K562 (cell line): ENCODE measurements at regions not wholly inside any gene's neighbourhood (a gene's known extent, or its start where the extent isn't known, plus 50 kb on each side); places are given as distances from the start of the nearest gene placed in this dataset.

Source experiments
- ATAC-seq: fragments of 200-7000 bp; cut with Tn5 transposase; 3 replicates; pipeline ENCODE4 v1.9.1; 2020; ENCODE audit warnings: moderate library complexity
- BruUV-seq: library from RNA; stranded (reverse); fragments of 400-500 nt; replicated peaks from 2 replicates; lab custom pipeline; 2021; lab: Mats Ljungman, UMichigan
- CTCF ChIA-PET: fragments of 300-600 bp; formaldehyde crosslinking; extraction: SDS; loops from one replicate; lab custom pipeline; 2021; ENCODE audit warnings: low intra/inter-chr PET ratio; lab: Yijun Ruan, JAX
- POLR2A ChIA-PET: fragments of 300-600, 350-650 bp; sonication (Branson Sonifier 250); formaldehyde crosslinking; extraction: SDS; loops from one replicate; lab custom pipeline; 2021; ENCODE audit warnings: antibody characterized with exemption, inconsistent platforms; lab: Yijun Ruan, JAX
- DNase-seq, 4 experiments: peaks; one replicate each; pipeline versions ENCODE4 v3.0.0 to v3.0.0-alpha.2; 2011 to 2018; ENCODE audit warnings: low spot score in 3 of 4, mixed read lengths in 3 of 4; ENCODE audit errors: extremely low read depth in 1 of 4
- FAIRE-seq: peaks from 2 replicates; lab custom pipeline; 2011; peaks lifted over from hg19 to GRCh38; lab: Jason Lieb, UNC
- H2AFZ ChIP-seq: 2 replicates; pipeline ENCODE4 v1.6.0; 2011; ENCODE audit warnings: low read depth, low read length, control low read depth, inconsistent platforms
- H3K27ac ChIP-seq: fragments of 200-600 bp; 3 replicates; pipeline ENCODE4 v1.8.0; 2011; ENCODE audit warnings: low read depth, mild to moderate bottlenecking, control low read depth, inconsistent platforms, low read length, moderate library complexity, mixed read lengths; ENCODE audit errors: extremely low read depth
- H3K27me3 ChIP-seq, 2 experiments: fragments of 300-600 bp in 1 of 2; 2 replicates in 1 of 2; 3 replicates in 1 of 2; pipeline versions ENCODE4 v1.6.0 to v1.8.0; 2011; ENCODE audit warnings: inconsistent platforms in 2 of 2, low read length in 2 of 2, mild to moderate bottlenecking in 1 of 2, mixed read lengths in 1 of 2, moderate library complexity in 1 of 2; ENCODE audit not compliant: control insufficient read depth in 2 of 2, insufficient read depth in 2 of 2
- H3K36me3 ChIP-seq: fragments of 300-600 bp; 3 replicates; pipeline ENCODE4 v1.8.0; 2011; ENCODE audit warnings: mild to moderate bottlenecking, low read length, inconsistent platforms; ENCODE audit not compliant: control insufficient read depth, insufficient read depth
- H3K4me1 ChIP-seq, 2 experiments: fragments of 200-600 bp in 1 of 2; replicated peaks in 1 of 2; 2 replicates in 1 of 2; 3 replicates in 1 of 2; pipeline versions ENCODE4 v1.5.1 to v1.8.0; 2011; ENCODE audit warnings: inconsistent platforms in 2 of 2, low read length in 2 of 2, mild to moderate bottlenecking in 1 of 2, mixed read lengths in 1 of 2, moderate library complexity in 1 of 2; ENCODE audit not compliant: control insufficient read depth in 2 of 2, insufficient read depth in 2 of 2
- H3K4me2 ChIP-seq: 2 replicates; pipeline ENCODE4 v1.6.1; 2011; ENCODE audit warnings: low read length, control low read depth, inconsistent platforms, mixed read lengths; ENCODE audit not compliant: insufficient read depth
- H3K4me3 ChIP-seq: fragments of 200-600 bp; sonication (generic), shearing (Covaris generic); 2 replicates; pipeline ENCODE4 v1.5.1; 2016; ENCODE audit warnings: control low read depth, inconsistent platforms
- H3K79me2 ChIP-seq: fragments of 200-600 bp; 3 replicates; pipeline ENCODE4 v1.8.0; 2011; ENCODE audit warnings: low read length, inconsistent platforms; ENCODE audit not compliant: control insufficient read depth, insufficient read depth
- H3K9ac ChIP-seq, 2 experiments: 2 replicates each; pipeline versions ENCODE4 v1.6.0 to v1.6.1; 2011; ENCODE audit warnings: low read depth in 2 of 2, low read length in 2 of 2, control low read depth in 1 of 2, inconsistent platforms in 1 of 2, mild to moderate bottlenecking in 1 of 2, mixed read lengths in 1 of 2; ENCODE audit not compliant: insufficient read depth in 1 of 2
- H3K9me1 ChIP-seq: one replicate; pipeline ENCODE4 v1.6.0; 2011; ENCODE audit warnings: inconsistent platforms, mild to moderate bottlenecking, low read length, moderate library complexity; ENCODE audit not compliant: control insufficient read depth, insufficient read depth
- H3K9me3 ChIP-seq: replicated peaks from 2 replicates; pipeline ENCODE4 v1.5.1; 2011; ENCODE audit warnings: low read depth, low read length, inconsistent platforms; ENCODE audit not compliant: control insufficient read depth, insufficient read depth
- H4K20me1 ChIP-seq: replicated peaks from 2 replicates; pipeline ENCODE4 v1.6.1; 2011; ENCODE audit warnings: low read length, inconsistent platforms, mixed read lengths; ENCODE audit not compliant: control insufficient read depth, insufficient read depth
- ELF4 ChIP-seq: fragments of 450-650 bp; formaldehyde crosslinking; IDR thresholded peaks from 2 replicates; pipeline ENCODE4 v1.4.0; 2022; ENCODE audit warnings: missing genetic modification characterization
- GABPB1 ChIP-seq: sonication (generic); formaldehyde crosslinking; IDR thresholded peaks from 2 replicates; pipeline ENCODE4 v1.8.0; 2022; ENCODE audit warnings: mild to moderate bottlenecking, missing genetic modification reagents
- TEAD1 ChIP-seq, 2 experiments: fragments of 450-650 bp in 1 of 2; sonication (generic) in 1 of 2; formaldehyde crosslinking; IDR thresholded peaks; 2 replicates each; pipeline versions ENCODE4 v1.4.0 to v1.8.0; 2020 to 2022; ENCODE audit warnings: mild to moderate bottlenecking in 2 of 2, missing genetic modification reagents in 1 of 2
- ZNF76 ChIP-seq: fragments of 250-450 bp; sonication (Bioruptor Pico); IDR thresholded peaks from 2 replicates; pipeline ENCODE4 v1.4.0; 2020; ENCODE audit warnings: mild to moderate bottlenecking, moderate library complexity, borderline replicate concordance
- WGBS: fragments of 100-300 bp; shearing (Covaris generic); methylation state at CpG from one replicate; pipeline ENCODE4 v1.1.6; 2016; ENCODE audit warnings: low coverage, mixed read lengths; ENCODE audit not compliant: insufficient coverage; ENCODE audit errors: missing lambda C conversion rate; 5-methylcytosine and 5-hydroxymethylcytosine counted together
- in situ Hi-C: fragments of 300-500 bp; cut with MboI; formaldehyde crosslinking; loops from 4 replicates; pipeline ENCODE4 v1.15.0; 2018; ENCODE audit warnings: inconsistent platforms, mixed read lengths
- intact Hi-C: fragments of 100-400 bp; cut with micrococcal nuclease; formaldehyde crosslinking; loops from 2 replicates; pipeline ENCODE4 v1.14.2; 2022
- TF ChIP-seq, protein P1 (sequence below): fragments of 450-650 bp; IDR thresholded peaks from 2 replicates; pipeline ENCODE4 v1.6.1; 2017; ENCODE audit warnings: antibody characterized with exemption, mild to moderate bottlenecking
- TF ChIP-seq, protein P2 (sequence below): fragments of 250-450 bp; sonication (Bioruptor Pico); IDR thresholded peaks from 2 replicates; pipeline ENCODE4 v1.5.0; 2021; ENCODE audit warnings: mild to moderate bottlenecking, moderate library complexity
- TF ChIP-seq, protein P3 (sequence below): fragments of 450-650 bp; conservative IDR thresholded peaks from 2 replicates; pipeline ENCODE4 v1.6.1; 2016; ENCODE audit warnings: missing genetic modification characterization, low read depth, mild to moderate bottlenecking, control low read depth, missing compliant biosample characterization
- TF ChIP-seq, protein P4 (sequence below): sonication (generic); formaldehyde crosslinking; IDR thresholded peaks from 2 replicates; pipeline ENCODE4 v1.8.0; 2022; ENCODE audit warnings: mild to moderate bottlenecking, missing genetic modification reagents

DNA sequence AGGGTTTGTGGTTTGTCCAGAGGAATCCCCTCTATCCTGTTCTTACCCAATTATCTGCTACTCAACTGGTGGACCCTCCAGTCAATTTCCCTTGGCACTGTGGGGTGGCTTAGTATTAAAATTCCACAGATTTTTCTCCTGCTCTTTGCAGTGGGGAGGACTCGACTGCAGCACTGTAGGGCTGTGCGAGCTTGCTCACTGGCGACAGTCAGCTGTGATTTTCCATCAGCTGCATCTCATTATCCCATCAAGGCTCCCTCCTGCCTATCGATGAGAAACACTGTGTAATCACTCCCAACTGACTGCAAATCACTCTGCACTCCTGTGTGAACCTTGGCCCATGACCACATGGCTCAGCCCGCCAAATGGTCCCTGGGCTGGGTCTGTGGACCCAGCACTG is 90.5 kb upstream of the MAF start:
- CTCF ChIA-PET, result no interaction called here
- FAIRE-seq (no peak), ATAC-seq (no peak), DNase-seq (no peak)
- POLR2A ChIA-PET, result no interaction called here
- Histone ChIP-seq H3K9me1 (no peaks in the 10 kb centered on the region), H3K9ac (no peak overlapping the region), H4K20me1 (no peaks in the 10 kb centered on the region), H3K4me1 (no peaks in the 10 kb centered on the region), H3K9me3 (no peaks in the 10 kb centered on the region), H3K79me2 (no peaks in the 10 kb centered on the region), H3K27ac (no peak overlapping the region), H3K27me3 (no peaks in the 10 kb centered on the region), H3K4me2 (no peak overlapping the region), H2AFZ (no peak overlapping the region), H3K4me3 (no peak overlapping the region), H3K36me3 (no peaks in the 10 kb centered on the region)
- intact Hi-C loops, result no loop called here
- in situ Hi-C loops, result no loop called here
- 3% methylated on average over 5 of the region's 5 CpGs for WGBS
- no TSS peak for BruUV-seq
- TF ChIP-seq, protein P1, sequence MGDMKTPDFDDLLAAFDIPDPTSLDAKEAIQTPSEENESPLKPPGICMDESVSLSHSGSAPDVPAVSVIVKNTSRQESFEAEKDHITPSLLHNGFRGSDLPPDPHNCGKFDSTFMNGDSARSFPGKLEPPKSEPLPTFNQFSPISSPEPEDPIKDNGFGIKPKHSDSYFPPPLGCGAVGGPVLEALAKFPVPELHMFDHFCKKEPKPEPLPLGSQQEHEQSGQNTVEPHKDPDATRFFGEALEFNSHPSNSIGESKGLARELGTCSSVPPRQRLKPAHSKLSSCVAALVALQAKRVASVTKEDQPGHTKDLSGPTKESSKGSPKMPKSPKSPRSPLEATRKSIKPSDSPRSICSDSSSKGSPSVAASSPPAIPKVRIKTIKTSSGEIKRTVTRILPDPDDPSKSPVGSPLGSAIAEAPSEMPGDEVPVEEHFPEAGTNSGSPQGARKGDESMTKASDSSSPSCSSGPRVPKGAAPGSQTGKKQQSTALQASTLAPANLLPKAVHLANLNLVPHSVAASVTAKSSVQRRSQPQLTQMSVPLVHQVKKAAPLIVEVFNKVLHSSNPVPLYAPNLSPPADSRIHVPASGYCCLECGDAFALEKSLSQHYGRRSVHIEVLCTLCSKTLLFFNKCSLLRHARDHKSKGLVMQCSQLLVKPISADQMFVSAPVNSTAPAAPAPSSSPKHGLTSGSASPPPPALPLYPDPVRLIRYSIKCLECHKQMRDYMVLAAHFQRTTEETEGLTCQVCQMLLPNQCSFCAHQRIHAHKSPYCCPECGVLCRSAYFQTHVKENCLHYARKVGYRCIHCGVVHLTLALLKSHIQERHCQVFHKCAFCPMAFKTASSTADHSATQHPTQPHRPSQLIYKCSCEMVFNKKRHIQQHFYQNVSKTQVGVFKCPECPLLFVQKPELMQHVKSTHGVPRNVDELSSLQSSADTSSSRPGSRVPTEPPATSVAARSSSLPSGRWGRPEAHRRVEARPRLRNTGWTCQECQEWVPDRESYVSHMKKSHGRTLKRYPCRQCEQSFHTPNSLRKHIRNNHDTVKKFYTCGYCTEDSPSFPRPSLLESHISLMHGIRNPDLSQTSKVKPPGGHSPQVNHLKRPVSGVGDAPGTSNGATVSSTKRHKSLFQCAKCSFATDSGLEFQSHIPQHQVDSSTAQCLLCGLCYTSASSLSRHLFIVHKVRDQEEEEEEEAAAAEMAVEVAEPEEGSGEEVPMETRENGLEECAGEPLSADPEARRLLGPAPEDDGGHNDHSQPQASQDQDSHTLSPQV, result no peak
- TF ChIP-seq, protein P2, sequence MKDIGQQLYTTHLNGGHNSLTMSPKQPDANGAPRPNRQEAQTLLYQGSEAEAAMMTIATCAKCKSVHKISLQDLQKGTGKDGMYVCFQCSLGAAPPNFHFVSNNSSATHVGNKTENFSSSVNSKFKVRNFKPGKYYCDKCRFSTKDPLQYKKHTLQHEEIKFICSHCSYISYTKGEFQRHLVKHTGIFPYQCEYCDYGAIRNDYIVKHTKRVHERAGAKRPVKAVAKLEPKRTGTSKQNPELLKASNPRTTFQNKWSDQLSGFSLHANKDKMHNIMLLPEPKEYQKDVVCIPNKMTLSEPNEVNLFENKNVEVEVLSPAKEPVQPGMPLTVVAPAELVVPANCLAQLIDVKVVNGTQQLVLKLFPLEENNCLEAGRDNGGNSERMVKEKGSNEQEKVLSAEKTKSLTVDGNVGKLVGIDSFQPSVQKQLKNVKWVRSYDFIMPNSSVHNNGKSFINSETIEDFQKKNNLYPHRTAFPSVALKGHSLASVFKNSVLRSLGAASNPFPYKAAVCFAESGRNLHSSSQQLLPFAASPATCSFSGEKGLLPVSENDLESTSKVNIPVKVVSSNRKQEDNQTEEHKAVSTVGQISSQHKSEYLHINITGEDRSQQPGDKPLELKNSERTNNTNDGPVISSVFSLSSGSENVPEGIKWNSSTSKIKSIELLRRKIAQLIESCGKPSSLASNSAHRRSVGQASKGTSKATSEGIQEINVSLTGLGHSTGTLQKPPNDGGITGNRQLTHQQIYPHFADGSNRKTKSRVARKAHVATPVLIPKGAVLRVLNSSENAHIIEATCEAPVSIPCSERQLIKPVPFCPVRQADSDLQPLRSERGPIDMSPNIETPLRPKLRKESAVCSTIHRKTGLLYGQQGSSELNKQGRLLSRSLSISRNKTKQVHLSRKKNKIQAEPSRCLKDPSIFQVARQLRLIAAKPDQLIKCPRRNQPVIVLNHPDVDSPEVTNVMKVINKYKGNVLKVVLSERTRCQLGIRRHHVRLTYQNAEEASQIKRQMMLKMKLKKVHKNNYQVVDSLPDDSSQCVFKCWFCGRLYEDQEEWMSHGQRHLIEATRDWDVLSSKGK, result no peak
- TF ChIP-seq, protein P3, sequence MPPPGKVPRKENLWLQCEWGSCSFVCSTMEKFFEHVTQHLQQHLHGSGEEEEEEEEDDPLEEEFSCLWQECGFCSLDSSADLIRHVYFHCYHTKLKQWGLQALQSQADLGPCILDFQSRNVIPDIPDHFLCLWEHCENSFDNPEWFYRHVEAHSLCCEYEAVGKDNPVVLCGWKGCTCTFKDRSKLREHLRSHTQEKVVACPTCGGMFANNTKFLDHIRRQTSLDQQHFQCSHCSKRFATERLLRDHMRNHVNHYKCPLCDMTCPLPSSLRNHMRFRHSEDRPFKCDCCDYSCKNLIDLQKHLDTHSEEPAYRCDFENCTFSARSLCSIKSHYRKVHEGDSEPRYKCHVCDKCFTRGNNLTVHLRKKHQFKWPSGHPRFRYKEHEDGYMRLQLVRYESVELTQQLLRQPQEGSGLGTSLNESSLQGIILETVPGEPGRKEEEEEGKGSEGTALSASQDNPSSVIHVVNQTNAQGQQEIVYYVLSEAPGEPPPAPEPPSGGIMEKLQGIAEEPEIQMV (tag), result no peak
- TF ChIP-seq TEAD1 (CRISPR knock-in tag; IDR thresholded peaks at IDR 0.05), result no peak
- TF ChIP-seq GABPB1, result no peak
- TF ChIP-seq ZNF76 (CRISPR knock-in tag), result no peak
- TF ChIP-seq, protein P4, sequence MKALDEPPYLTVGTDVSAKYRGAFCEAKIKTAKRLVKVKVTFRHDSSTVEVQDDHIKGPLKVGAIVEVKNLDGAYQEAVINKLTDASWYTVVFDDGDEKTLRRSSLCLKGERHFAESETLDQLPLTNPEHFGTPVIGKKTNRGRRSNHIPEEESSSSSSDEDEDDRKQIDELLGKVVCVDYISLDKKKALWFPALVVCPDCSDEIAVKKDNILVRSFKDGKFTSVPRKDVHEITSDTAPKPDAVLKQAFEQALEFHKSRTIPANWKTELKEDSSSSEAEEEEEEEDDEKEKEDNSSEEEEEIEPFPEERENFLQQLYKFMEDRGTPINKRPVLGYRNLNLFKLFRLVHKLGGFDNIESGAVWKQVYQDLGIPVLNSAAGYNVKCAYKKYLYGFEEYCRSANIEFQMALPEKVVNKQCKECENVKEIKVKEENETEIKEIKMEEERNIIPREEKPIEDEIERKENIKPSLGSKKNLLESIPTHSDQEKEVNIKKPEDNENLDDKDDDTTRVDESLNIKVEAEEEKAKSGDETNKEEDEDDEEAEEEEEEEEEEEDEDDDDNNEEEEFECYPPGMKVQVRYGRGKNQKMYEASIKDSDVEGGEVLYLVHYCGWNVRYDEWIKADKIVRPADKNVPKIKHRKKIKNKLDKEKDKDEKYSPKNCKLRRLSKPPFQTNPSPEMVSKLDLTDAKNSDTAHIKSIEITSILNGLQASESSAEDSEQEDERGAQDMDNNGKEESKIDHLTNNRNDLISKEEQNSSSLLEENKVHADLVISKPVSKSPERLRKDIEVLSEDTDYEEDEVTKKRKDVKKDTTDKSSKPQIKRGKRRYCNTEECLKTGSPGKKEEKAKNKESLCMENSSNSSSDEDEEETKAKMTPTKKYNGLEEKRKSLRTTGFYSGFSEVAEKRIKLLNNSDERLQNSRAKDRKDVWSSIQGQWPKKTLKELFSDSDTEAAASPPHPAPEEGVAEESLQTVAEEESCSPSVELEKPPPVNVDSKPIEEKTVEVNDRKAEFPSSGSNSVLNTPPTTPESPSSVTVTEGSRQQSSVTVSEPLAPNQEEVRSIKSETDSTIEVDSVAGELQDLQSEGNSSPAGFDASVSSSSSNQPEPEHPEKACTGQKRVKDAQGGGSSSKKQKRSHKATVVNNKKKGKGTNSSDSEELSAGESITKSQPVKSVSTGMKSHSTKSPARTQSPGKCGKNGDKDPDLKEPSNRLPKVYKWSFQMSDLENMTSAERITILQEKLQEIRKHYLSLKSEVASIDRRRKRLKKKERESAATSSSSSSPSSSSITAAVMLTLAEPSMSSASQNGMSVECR (CRISPR knock-in tag), result no peak
- TF ChIP-seq ELF4 (CRISPR knock-in tag), result no peak
